ENCODE measurements at regions not wholly inside any gene's neighbourhood (a gene's known extent, or its start where the extent isn't known, plus 50 kb on each side); places are given as distances from the start of the nearest gene placed in this dataset.

- no peaks in the 10 kb centered on the region for H3K36me3 ChIP-seq (ENCODE audit: control insufficient read depth, insufficient read depth, low read length)
- no peak overlapping the region for H3K27ac ChIP-seq (ENCODE audit: low read depth, low read length, severe bottlenecking)
- no peak overlapping the region for H3K4me3 ChIP-seq (ENCODE audit: extremely low read depth, insufficient read depth, low read length, poor library complexity, severe bottlenecking)
- H3K9me3 ChIP-seq (ENCODE audit: control insufficient read depth, low read length): no peaks in the 10 kb centered on the region
- whole genome bisulfite sequencing, 2 experiments (ENCODE audit: insufficient coverage in 2 of 2): 92 to 100% methylated on average over 2 of the region's 2 CpGs
- H3K4me1 ChIP-seq (ENCODE audit: control insufficient read depth, insufficient read depth, low read length, poor library complexity, severe bottlenecking): no peaks in the 10 kb centered on the region
Observed at GRCh38 chr1:30328100-30328370, 395.4 kb downstream of the MATN1 start.

GRCh38 chr1:30327370-30328099 lies 395.9 kb downstream of the MATN1 start:
- no peak overlapping the region for H3K27ac ChIP-seq (ENCODE audit: low read depth, low read length, severe bottlenecking)
- H3K4me1 ChIP-seq (ENCODE audit: control insufficient read depth, insufficient read depth, low read length, poor library complexity, severe bottlenecking): no peaks in the 10 kb centered on the region
- H3K36me3 ChIP-seq (ENCODE audit: control insufficient read depth, insufficient read depth, low read length): no peaks in the 10 kb centered on the region
- no peak overlapping the region for H3K4me3 ChIP-seq (ENCODE audit: extremely low read depth, insufficient read depth, low read length, poor library complexity, severe bottlenecking)
- WGBS, 2 experiments (ENCODE audit: insufficient coverage in 2 of 2): 81 to 84% methylated on average over 11 to 13 of the region's 13 CpGs
- H3K9me3 ChIP-seq (ENCODE audit: control insufficient read depth, low read length): no peaks in the 10 kb centered on the region

- Histone ChIP-seq H3K27ac (ENCODE audit: low read depth, low read length, severe bottlenecking) (no peak overlapping the region), H3K4me1 (ENCODE audit: control insufficient read depth, insufficient read depth, low read length, poor library complexity, severe bottlenecking) (no peaks in the 10 kb centered on the region), H3K4me3 (ENCODE audit: extremely low read depth, insufficient read depth, low read length, poor library complexity, severe bottlenecking) (no peak overlapping the region), H3K36me3 (ENCODE audit: control insufficient read depth, insufficient read depth, low read length) (no peaks in the 10 kb centered on the region), H3K9me3 (ENCODE audit: control insufficient read depth, low read length) (no peaks in the 10 kb centered on the region)
- 82 to 90% methylated on average over 4 to 5 of the region's 6 CpGs for WGBS, 2 experiments (ENCODE audit: insufficient coverage in 2 of 2)
Observed at GRCh38 chr1:30325999-30326398, 397.4 kb downstream of the MATN1 start.

- Histone ChIP-seq H3K27ac (ENCODE audit: low read depth, low read length, severe bottlenecking) (no peak overlapping the region), H3K36me3 (ENCODE audit: control insufficient read depth, insufficient read depth, low read length) (no peaks in the 10 kb centered on the region), H3K4me3 (ENCODE audit: extremely low read depth, insufficient read depth, low read length, poor library complexity, severe bottlenecking) (no peak overlapping the region), H3K9me3 (ENCODE audit: control insufficient read depth, low read length) (no peaks in the 10 kb centered on the region), H3K4me1 (ENCODE audit: control insufficient read depth, insufficient read depth, low read length, poor library complexity, severe bottlenecking) (no peaks in the 10 kb centered on the region)
- WGBS, 2 experiments (ENCODE audit: insufficient coverage in 2 of 2): 90% methylated on average over 8 of the region's 12 CpGs
Observed at GRCh38 chr1:30325085-30325935, 398.1 kb downstream of the MATN1 start.

- no peak overlapping the region for H3K4me3 ChIP-seq (ENCODE audit: extremely low read depth, insufficient read depth, low read length, poor library complexity, severe bottlenecking)
- no peaks in the 10 kb centered on the region for H3K36me3 ChIP-seq (ENCODE audit: control insufficient read depth, insufficient read depth, low read length)
- H3K27ac ChIP-seq (ENCODE audit: low read depth, low read length, severe bottlenecking): no peak overlapping the region
- no peaks in the 10 kb centered on the region for H3K9me3 ChIP-seq (ENCODE audit: control insufficient read depth, low read length)
- H3K4me1 ChIP-seq (ENCODE audit: control insufficient read depth, insufficient read depth, low read length, poor library complexity, severe bottlenecking): no peaks in the 10 kb centered on the region
- WGBS, 2 experiments (ENCODE audit: insufficient coverage in 2 of 2): 85 to 88% methylated on average over 4 to 9 of the region's 9 CpGs
Observed at GRCh38 chr1:30324251-30325084, 398.9 kb downstream of the MATN1 start.

GRCh38 chr1:30323841-30324240 lies 399.5 kb downstream of the MATN1 start:
- Histone ChIP-seq H3K4me3 (ENCODE audit: extremely low read depth, insufficient read depth, low read length, poor library complexity, severe bottlenecking) (no peak overlapping the region), H3K27ac (ENCODE audit: low read depth, low read length, severe bottlenecking) (no peak overlapping the region), H3K9me3 (ENCODE audit: control insufficient read depth, low read length) (no peaks in the 10 kb centered on the region), H3K36me3 (ENCODE audit: control insufficient read depth, insufficient read depth, low read length) (no peaks in the 10 kb centered on the region), H3K4me1 (ENCODE audit: control insufficient read depth, insufficient read depth, low read length, poor library complexity, severe bottlenecking) (no peaks in the 10 kb centered on the region)
- 60 to 85% methylated on average over 4 to 5 of the region's 5 CpGs for whole genome bisulfite sequencing, 2 experiments (ENCODE audit: insufficient coverage in 2 of 2)

- H3K9me3 ChIP-seq (ENCODE audit: control insufficient read depth, low read length): no peaks in the 10 kb centered on the region
- H3K36me3 ChIP-seq (ENCODE audit: control insufficient read depth, insufficient read depth, low read length): no peaks in the 10 kb centered on the region
- no peak overlapping the region for H3K27ac ChIP-seq (ENCODE audit: low read depth, low read length, severe bottlenecking)
- H3K4me1 ChIP-seq (ENCODE audit: control insufficient read depth, insufficient read depth, low read length, poor library complexity, severe bottlenecking): no peaks in the 10 kb centered on the region
- 91 to 93% methylated on average over 2 of the region's 3 CpGs for WGBS, 2 experiments (ENCODE audit: insufficient coverage in 2 of 2)
- H3K4me3 ChIP-seq (ENCODE audit: extremely low read depth, insufficient read depth, low read length, poor library complexity, severe bottlenecking): no peak overlapping the region
Observed at GRCh38 chr1:30323352-30323751, 400.0 kb downstream of the MATN1 start.

GRCh38 chr1:30322859-30323257 lies 400.5 kb downstream of the MATN1 start:
- no peaks in the 10 kb centered on the region for H3K36me3 ChIP-seq (ENCODE audit: control insufficient read depth, insufficient read depth, low read length)
- H3K9me3 ChIP-seq (ENCODE audit: control insufficient read depth, low read length): no peaks in the 10 kb centered on the region
- H3K4me1 ChIP-seq (ENCODE audit: control insufficient read depth, insufficient read depth, low read length, poor library complexity, severe bottlenecking): no peaks in the 10 kb centered on the region
- WGBS, 2 experiments (ENCODE audit: insufficient coverage in 2 of 2): 73 to 84% methylated on average over 3 to 4 of the region's 5 CpGs
- no peak overlapping the region for H3K27ac ChIP-seq (ENCODE audit: low read depth, low read length, severe bottlenecking)
- no peak overlapping the region for H3K4me3 ChIP-seq (ENCODE audit: extremely low read depth, insufficient read depth, low read length, poor library complexity, severe bottlenecking)

- H3K27ac ChIP-seq (ENCODE audit: low read depth, low read length, severe bottlenecking): no peak overlapping the region
- H3K4me3 ChIP-seq (ENCODE audit: extremely low read depth, insufficient read depth, low read length, poor library complexity, severe bottlenecking): no peak overlapping the region
- no peaks in the 10 kb centered on the region for H3K4me1 ChIP-seq (ENCODE audit: control insufficient read depth, insufficient read depth, low read length, poor library complexity, severe bottlenecking)
- WGBS, 2 experiments (ENCODE audit: insufficient coverage in 2 of 2): 60 to 86% methylated on average over 2 to 5 of the region's 10 CpGs
- H3K9me3 ChIP-seq (ENCODE audit: control insufficient read depth, low read length): no peaks in the 10 kb centered on the region
- H3K36me3 ChIP-seq (ENCODE audit: control insufficient read depth, insufficient read depth, low read length): no peaks in the 10 kb centered on the region
Observed at GRCh38 chr1:30321996-30322858, 401.2 kb downstream of the MATN1 start.

Measured in mesodermal cell (in vitro differentiated cells).